ENCODE measurements at regions not wholly inside any gene's neighbourhood (a gene's known extent, or its start where the extent isn't known, plus 50 kb on each side); places are given as distances from the start of the nearest gene placed in this dataset.
A peak's percentile ranks its signal among the peaks of the same experiment; 100 is the strongest.
"Not testable (repeated sequence)": the region's sequence is repeated elsewhere in the genome, so short reads cannot be mapped to it uniquely, and the experiment has no call there.

- no peaks in the 10 kb centered on the region for H3K36me3 ChIP-seq
- peaks cover 0 to 8% (median 0%) of the 10 kb centered on the region in 11 experiments; a peak in 2 of 22 replicates for H3K9me3 ChIP-seq (replicated peaks in 1 of 11)
- TF ChIP-seq Cebpa-rat (IDR thresholded peaks at IDR 0.05) = no peak
- H3K4me3 ChIP-seq = no peak overlapping the region
- no peaks in the 10 kb centered on the region for H3K27me3 ChIP-seq
- peak overlapping the region in 6 of 11 experiments; percentile 8 to 68 (median 36); a peak in 9 of 22 replicates for H3K27ac ChIP-seq
- peak overlapping the region in 1 of 11 experiments; percentile 24; a peak in 1 of 22 replicates for H3K9ac ChIP-seq
- peak overlapping the region; percentile 1 to 76 (median 56); a peak in 16 of 22 replicates for H3K4me2 ChIP-seq
- H4K20me1 ChIP-seq = no peaks in the 10 kb centered on the region
- peaks cover 26 to 41% (median 37%) of the 10 kb centered on the region in 10 experiments for H3K4me1 ChIP-seq
Measured at GRCh38 chr17:27944546-27945332, 51.6 kb upstream of the LYRM9 start.

DNA sequence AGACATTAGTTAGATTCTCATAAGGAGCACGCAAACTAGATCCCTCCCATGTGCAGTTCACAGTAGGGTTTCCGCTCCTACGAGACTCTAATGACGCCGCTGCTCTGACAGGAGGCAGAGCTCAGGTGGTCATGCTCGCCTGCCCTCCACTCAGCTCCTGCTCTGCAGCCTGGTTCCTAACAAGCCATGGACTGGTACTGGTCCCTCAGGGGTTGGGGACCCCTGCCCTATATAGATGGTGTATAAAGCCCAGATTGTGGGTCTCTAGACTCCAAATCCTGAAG is 52.1 kb upstream of the LYRM9 start:
- Histone ChIP-seq H3K27ac (peak overlapping the region in 6 of 11 experiments; percentile 7 to 68 (median 35); a peak in 9 of 22 replicates), H3K4me1 (peaks cover 21 to 36% (median 32%) of the 10 kb centered on the region in 10 experiments), H3K9ac (peak overlapping the region in 1 of 11 experiments; percentile 24; a peak in 1 of 22 replicates), H3K36me3 (no peaks in the 10 kb centered on the region), H4K20me1 (no peaks in the 10 kb centered on the region), H3K27me3 (no peaks in the 10 kb centered on the region), H3K4me2 (peak overlapping the region; percentile 1 to 76 (median 56); a peak in 13 of 22 replicates), H3K9me3 (replicated peaks in 1 of 11) (peaks cover 0 to 8% (median 0%) of the 10 kb centered on the region in 11 experiments; a peak in 2 of 22 replicates), H3K4me3 (no peak overlapping the region)
- no peak for TF ChIP-seq Cebpa-rat (IDR thresholded peaks at IDR 0.05)

DNA sequence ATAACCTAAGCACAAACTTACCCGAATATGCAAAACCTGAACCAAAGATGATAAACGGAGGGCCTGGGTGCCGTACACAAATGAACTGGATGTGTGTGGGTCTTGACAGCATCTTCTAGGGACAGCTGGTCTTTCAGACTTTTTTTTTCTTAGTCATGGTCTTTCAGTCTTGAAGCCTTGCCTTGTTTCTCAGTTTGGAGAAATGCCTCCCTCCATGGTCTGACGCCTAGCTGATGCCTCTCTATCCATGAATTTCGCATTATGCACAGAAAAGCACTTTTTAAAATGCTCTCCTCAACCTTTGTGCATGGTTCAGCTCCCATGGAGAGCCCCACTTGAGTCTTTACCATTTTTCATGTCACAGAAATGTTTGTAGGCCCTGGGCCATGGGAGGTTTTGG is 52.8 kb upstream of the LYRM9 start:
- H3K9ac ChIP-seq = no peak overlapping the region
- TF ChIP-seq Cebpa-rat (IDR thresholded peaks at IDR 0.05) = no peak
- H4K20me1 ChIP-seq = no peaks in the 10 kb centered on the region
- H3K27me3 ChIP-seq = no peaks in the 10 kb centered on the region
- H3K4me1 ChIP-seq = peaks cover 21 to 41% (median 31%) of the 10 kb centered on the region in 10 experiments
- H3K4me2 ChIP-seq = peak overlapping the region; percentile 35 to 76 (median 58); a peak in 21 of 22 replicates
- peaks cover 0 to 8% (median 0%) of the 10 kb centered on the region in 11 experiments; a peak in 2 of 22 replicates for H3K9me3 ChIP-seq (replicated peaks in 1 of 11)
- H3K27ac ChIP-seq = peak overlapping the region in 4 of 11 experiments; percentile 22 to 44 (median 36); a peak in 8 of 22 replicates
- no peak overlapping the region for H3K4me3 ChIP-seq
- H3K36me3 ChIP-seq = no peaks in the 10 kb centered on the region

DNA sequence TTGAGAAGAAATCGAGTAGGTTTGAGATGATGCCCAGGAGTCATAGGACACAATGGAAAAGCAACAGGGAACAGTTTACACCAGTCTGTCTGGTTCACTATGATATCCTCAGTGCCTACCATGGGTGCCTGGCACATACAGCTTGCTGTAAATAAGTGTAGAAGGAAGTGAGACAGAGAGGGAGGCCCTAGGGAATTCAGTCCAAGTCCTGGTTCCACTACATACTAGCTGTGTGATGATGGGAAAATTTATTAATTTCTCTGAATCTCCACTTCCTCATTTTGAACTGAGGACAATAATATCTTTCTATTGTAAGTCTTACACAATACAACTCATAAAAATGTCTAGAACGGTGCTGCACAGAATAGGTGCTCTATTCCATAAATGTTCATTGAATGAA is 53.3 kb upstream of the LYRM9 start:
- Histone ChIP-seq H3K4me3 (no peak overlapping the region), H3K4me1 (peaks cover 21 to 46% (median 32%) of the 10 kb centered on the region in 10 experiments), H3K9ac (no peak overlapping the region), H3K9me3 (replicated peaks in 1 of 11) (peaks cover 0 to 8% (median 0%) of the 10 kb centered on the region in 11 experiments; a peak in 2 of 22 replicates), H3K4me2 (peak overlapping the region; percentile 35 to 76 (median 58); a peak in 21 of 22 replicates), H3K27me3 (no peaks in the 10 kb centered on the region), H3K27ac (peak overlapping the region in 4 of 11 experiments; percentile 22 to 44 (median 36); a peak in 8 of 22 replicates), H3K36me3 (no peaks in the 10 kb centered on the region), H4K20me1 (no peaks in the 10 kb centered on the region)
- TF ChIP-seq Cebpa-rat (IDR thresholded peaks at IDR 0.05) = 0 out of 22 replicates have a peak, but pooled peaks of 1 of the 11 experiments have one; percentile 10

- Histone ChIP-seq H3K27me3 (no peaks in the 10 kb centered on the region), H3K4me1 (peaks cover 24 to 51% (median 36%) of the 10 kb centered on the region in 10 experiments), H4K20me1 (no peaks in the 10 kb centered on the region), H3K4me3 (no peak overlapping the region), H3K36me3 (no peaks in the 10 kb centered on the region), H3K9me3 (replicated peaks in 1 of 11) (peaks cover 0 to 8% (median 0%) of the 10 kb centered on the region in 11 experiments; a peak in 2 of 22 replicates), H3K27ac (peak overlapping the region in 2 of 11 experiments; percentile 11 to 12; a peak in 3 of 22 replicates), H3K9ac (no peak overlapping the region), H3K4me2 (peak overlapping the region in 10 of 11 experiments; percentile 35 to 76 (median 59); a peak in 17 of 22 replicates)
- TF ChIP-seq Cebpa-rat (IDR thresholded peaks at IDR 0.05) = no peak
Measured at GRCh38 chr17:27947005-27947406, 53.8 kb upstream of the LYRM9 start.

- no peaks in the 10 kb centered on the region for H4K20me1 ChIP-seq
- no peak for TF ChIP-seq Cebpa-rat (IDR thresholded peaks at IDR 0.05)
- no peak overlapping the region for H3K4me3 ChIP-seq
- H3K9ac ChIP-seq = no peak overlapping the region
- peaks cover 24 to 54% (median 40%) of the 10 kb centered on the region in 10 experiments for H3K4me1 ChIP-seq
- H3K36me3 ChIP-seq = no peaks in the 10 kb centered on the region
- no peak overlapping the region for H3K4me2 ChIP-seq
- no peak overlapping the region for H3K27ac ChIP-seq
- no peaks in the 10 kb centered on the region for H3K27me3 ChIP-seq
- no peaks in the 10 kb centered on the region for H3K9me3 ChIP-seq (replicated peaks in 1 of 11)
Measured at GRCh38 chr17:27949304-27949703, 56.1 kb upstream of the LYRM9 start.

- H3K27me3 ChIP-seq = not testable (repeated sequence)
- H3K4me2 ChIP-seq = peak overlapping the region in 1 of 11 experiments; percentile 3; a peak in 1 of 22 replicates
- H3K4me1 ChIP-seq = peaks cover 16 to 45% (median 30%) of the 10 kb centered on the region in 10 experiments
Measured at GRCh38 chr17:27950225-27950624, 57.1 kb upstream of the LYRM9 start.

GRCh38 chr17:27950995-27951394 is 57.8 kb upstream of the LYRM9 start:
- no peak overlapping the region for H3K27ac ChIP-seq
- H3K4me2 ChIP-seq = peak overlapping the region in 3 of 11 experiments; percentile 74 to 83 (median 81); a peak in 4 of 22 replicates
- no peaks in the 10 kb centered on the region for H4K20me1 ChIP-seq
- TF ChIP-seq Cebpa-rat (IDR thresholded peaks at IDR 0.05) = no peak
- peaks cover 10 to 37% (median 23%) of the 10 kb centered on the region in 10 experiments for H3K4me1 ChIP-seq
- H3K9ac ChIP-seq = no peak overlapping the region
- H3K36me3 ChIP-seq = no peaks in the 10 kb centered on the region
- H3K9me3 ChIP-seq (replicated peaks in 1 of 11) = no peaks in the 10 kb centered on the region
- H3K4me3 ChIP-seq = no peak overlapping the region
- H3K27me3 ChIP-seq = no peaks in the 10 kb centered on the region

More at GRCh38 chr17:27950225-27950624, 57.1 kb upstream of the LYRM9 start:
- H3K9ac ChIP-seq; H3K36me3 ChIP-seq; H3K27ac ChIP-seq; H3K9me3 ChIP-seq (replicated peaks in 1 of 11); H4K20me1 ChIP-seq; H3K4me3 ChIP-seq: not testable (repeated sequence)

- H3K27ac ChIP-seq = no peak overlapping the region
- no peak overlapping the region for H3K9ac ChIP-seq
- peak overlapping the region; percentile 7 to 83 (median 47); a peak in 17 of 22 replicates for H3K4me2 ChIP-seq
- H4K20me1 ChIP-seq = no peaks in the 10 kb centered on the region
- no peak for TF ChIP-seq Cebpa-rat (IDR thresholded peaks at IDR 0.05)
- H3K9me3 ChIP-seq (replicated peaks in 1 of 11) = no peaks in the 10 kb centered on the region
- no peaks in the 10 kb centered on the region for H3K36me3 ChIP-seq
- peaks cover 1 to 31% (median 14%) of the 10 kb centered on the region in 10 experiments; a peak in 18 of 20 replicates for H3K4me1 ChIP-seq
- H3K27me3 ChIP-seq = no peaks in the 10 kb centered on the region
- no peak overlapping the region for H3K4me3 ChIP-seq
Measured at GRCh38 chr17:27951872-27952271, 58.7 kb upstream of the LYRM9 start.

All from BLaER1 treated with 17β-estradiol and CSF1 and Interleukin-3, amounts not matched to agents 10 nM and 100 nM (cell line).